Mucosa of descending colon (tissue), 3 donors: ENCODE measurements at regions not wholly inside any gene's neighbourhood (a gene's known extent, or its start where the extent isn't known, plus 50 kb on each side); places are given as distances from the start of the nearest gene placed in this dataset.

Experiments
- ATAC-seq: fragments of 200-7000 bp; cut with Tn5 transposase; one replicate; pipeline ENCODE4 v1.9.1; 2020; ENCODE audit warnings: mild to moderate bottlenecking, moderate library complexity
- DNase-seq, 3 donors: peaks; one replicate each; pipeline ENCODE4 v3.0.0-alpha.2; 2020
- H3K36me3 ChIP-seq: fragments of 200-600 bp; one replicate; pipeline ENCODE4 v1.8.0; 2021; ENCODE audit warnings: low read depth, mild to moderate bottlenecking
- H3K4me1 ChIP-seq: fragments of 200-600 bp; one replicate; pipeline ENCODE4 v1.8.0; 2021; ENCODE audit warnings: low read depth, mild to moderate bottlenecking
- H3K4me3 ChIP-seq: fragments of 200-600 bp; one replicate; pipeline ENCODE4 v1.8.0; 2021; ENCODE audit warnings: mild to moderate bottlenecking
- H3K9me3 ChIP-seq: fragments of 200-600 bp; one replicate; pipeline ENCODE4 v1.8.0; 2021; ENCODE audit warnings: mild to moderate bottlenecking
- CTCF ChIP-seq: fragments of 200-600 bp; IDR thresholded peaks from one replicate; pipeline ENCODE4 v1.8.0; 2022; ENCODE audit warnings: antibody characterized with exemption, mild to moderate bottlenecking
- intact Hi-C, 2 donors: fragments of 100-400 bp; cut with DNase I in 1 of 2; cut with micrococcal nuclease in 1 of 2; formaldehyde crosslinking; loops; one replicate each; pipeline versions ENCODE4 v1.11.0 to v1.11.1; 2022; cut with DNase I, micrococcal nuclease
- donor health status: DM: no; HTN: no; CAD: no; lungs with moderate emphysema.
- donor health status: DM: no; HTN: no; CAD: no.
- donor health status: DM: no; HTN: yes; CAD: no.

GRCh38 chr9:103904242-103904641, 189.9 kb upstream of the SMC2 start:
- intact Hi-C loops = no loop called here
- Histone ChIP-seq H3K36me3 (no peaks in the 10 kb centered on the region), H3K9me3 (no peaks in the 10 kb centered on the region), H3K4me1 (no peaks in the 10 kb centered on the region), H3K4me3 (no peak overlapping the region)
- no peak for TF ChIP-seq CTCF
- no peak for DNase-seq
- ATAC-seq = no peak

DNA sequence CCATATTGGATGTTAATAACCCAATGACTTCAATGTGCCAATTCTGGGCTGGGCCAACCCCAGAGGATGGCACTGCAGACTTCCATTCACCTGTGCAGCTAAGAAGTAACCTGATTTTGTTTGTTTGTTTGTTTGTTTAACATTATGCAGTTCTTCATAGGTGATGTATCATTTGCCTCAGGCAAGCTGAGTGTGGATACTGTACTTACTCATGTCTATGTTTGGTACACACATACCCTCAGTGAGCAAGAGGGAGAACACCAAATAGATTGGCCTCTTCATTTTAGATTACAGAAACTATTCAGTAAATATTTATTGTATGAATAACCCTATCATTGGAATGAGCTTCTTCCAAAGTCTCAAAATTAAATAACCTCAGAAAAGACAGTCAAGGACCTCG, 180.2 kb upstream of the SMC2 start:
- Histone ChIP-seq H3K4me1 (no peaks in the 10 kb centered on the region), H3K36me3 (no peaks in the 10 kb centered on the region), H3K9me3 (no peaks in the 10 kb centered on the region), H3K4me3 (no peak overlapping the region)
- TF ChIP-seq CTCF = no peak
- ATAC-seq (no peak), DNase-seq (no peak)
- intact Hi-C loops = no loop called here

- no peaks in the 10 kb centered on the region for H3K36me3 ChIP-seq
- TF ChIP-seq CTCF = no peak
- H3K9me3 ChIP-seq = no peaks in the 10 kb centered on the region
- no peak for ATAC-seq
- no peak overlapping the region for H3K4me3 ChIP-seq
- no peak for DNase-seq
- intact Hi-C loops = no loop called here
- no peaks in the 10 kb centered on the region for H3K4me1 ChIP-seq
Measured at GRCh38 chr9:103919605-103920209, 174.4 kb upstream of the SMC2 start.

GRCh38 chr9:103928442-103928841, 165.7 kb upstream of the SMC2 start:
- H3K36me3 ChIP-seq = no peaks in the 10 kb centered on the region
- H3K4me1 ChIP-seq = no peaks in the 10 kb centered on the region
- no peaks in the 10 kb centered on the region for H3K9me3 ChIP-seq
- intact Hi-C loops = no loop called here
- DNase-seq (no peak), ATAC-seq (no peak)
- no peak overlapping the region for H3K4me3 ChIP-seq
- TF ChIP-seq CTCF = no peak

DNA sequence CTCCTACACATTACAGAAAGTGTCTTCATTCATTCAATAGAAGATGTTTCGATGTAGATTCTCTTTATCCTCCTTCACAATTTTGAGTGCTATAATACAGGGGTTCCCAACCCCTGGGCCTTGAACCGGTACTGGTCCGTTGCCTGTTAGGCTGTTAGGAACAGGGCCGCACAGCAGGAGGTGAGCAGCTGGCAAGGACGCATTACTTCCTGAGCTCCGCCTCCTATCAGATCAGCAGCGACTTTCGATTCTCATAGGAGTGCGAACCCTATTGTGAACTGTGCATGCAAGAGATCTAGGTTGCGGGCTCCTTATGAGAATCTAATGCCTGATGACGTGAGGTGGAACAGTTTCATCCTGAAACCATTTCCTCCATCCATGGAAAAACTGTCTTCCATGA, 153.0 kb upstream of the SMC2 start:
- ATAC-seq (no peak), DNase-seq (no peak)
- no peaks in the 10 kb centered on the region for H3K9me3 ChIP-seq
- H3K4me1 ChIP-seq = peaks cover 2% of the 10 kb centered on the region
- TF ChIP-seq CTCF = no peak
- H3K4me3 ChIP-seq = no peak overlapping the region
- intact Hi-C loops = no loop called here
- no peaks in the 10 kb centered on the region for H3K36me3 ChIP-seq

DNA sequence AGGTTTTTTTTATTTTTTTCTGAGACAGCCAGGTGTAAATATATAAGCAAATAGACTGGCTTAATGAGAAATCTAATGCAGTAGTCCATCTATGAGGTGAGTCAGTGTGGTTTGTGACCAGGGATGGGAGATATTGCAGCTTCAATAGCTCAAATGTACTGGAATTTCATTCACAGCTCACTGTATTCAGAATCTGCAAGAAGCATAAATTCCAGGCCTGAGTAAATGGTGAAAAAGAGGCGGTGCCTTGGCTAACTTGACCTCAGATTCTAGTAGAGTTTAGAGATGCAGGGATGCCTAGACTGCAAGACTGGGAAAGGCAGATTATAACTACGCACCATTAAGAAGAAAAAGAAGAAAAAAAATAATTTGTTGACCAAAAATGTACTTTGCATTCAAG, 151.9 kb upstream of the SMC2 start:
- DNase-seq (no peak), ATAC-seq (no peak)
- no peak for TF ChIP-seq CTCF
- Histone ChIP-seq H3K4me3 (no peak overlapping the region), H3K36me3 (no peaks in the 10 kb centered on the region), H3K4me1 (peaks cover 6% of the 10 kb centered on the region), H3K9me3 (no peaks in the 10 kb centered on the region)
- intact Hi-C loops = no loop called here
